HCT116 (cell line): ENCODE measurements at regions not wholly inside any gene's neighbourhood (a gene's known extent, or its start where the extent isn't known, plus 50 kb on each side); places are given as distances from the start of the nearest gene placed in this dataset.

Experiments used
- ATAC-seq: fragments of 200-7000 bp; cut with Tn5 transposase; 2 replicates; pipeline ENCODE4 v1.9.1; 2020; ENCODE audit warnings: mild to moderate bottlenecking, moderate library complexity
- BruUV-seq: library from RNA; stranded (reverse); fragments of 400-500 nt; replicated peaks from 2 replicates; lab custom pipeline; 2021; lab: Mats Ljungman, UMichigan
- CTCF ChIA-PET: fragments of 300-600 bp; sonication (Branson Sonifier 250); formaldehyde crosslinking; loops from one replicate; lab custom pipeline; 2021; ENCODE audit warnings: antibody characterized with exemption; lab: Charles Lee
- POLR2A ChIA-PET: fragments of 300-600, 350-600 bp; sonication (Branson Sonifier 250); formaldehyde crosslinking; loops from one replicate; lab custom pipeline; 2021; ENCODE audit warnings: antibody characterized with exemption; lab: Charles Lee
- RAD21 ChIA-PET, 2 experiments: fragments of 300-600 bp; sonication (Branson Sonifier 250); formaldehyde crosslinking; loops; one replicate each; lab custom pipeline; 2023; ENCODE audit warnings: low total read pairs in 2 of 2; ENCODE audit not compliant: uncharacterized antibody in 2 of 2, unreplicated experiment in 2 of 2, low non-redundant PET in 1 of 2; lab: Charles Lee
- DNase-seq: peaks from one replicate; pipeline ENCODE4 v3.0.0-alpha.2; 2010; ENCODE audit warnings: low read depth, low spot score
- H2AFZ ChIP-seq: fragments of 200-600 bp; shearing (Covaris generic), sonication (generic); 2 replicates; pipeline ENCODE4 v1.6.1; 2017; ENCODE audit warnings: low read depth, mixed run types, mixed read lengths, antibody characterized with exemption, low read length; ENCODE audit not compliant: poor library complexity, severe bottlenecking
- H3K27ac ChIP-seq: 2 replicates; pipeline ENCODE4 v1.5.1; 2012; ENCODE audit warnings: low read depth, low read length
- H3K27me3 ChIP-seq: fragments of 200-600 bp; sonication (generic); 2 replicates; pipeline ENCODE4 v1.6.1; 2016; ENCODE audit warnings: mixed run types, low read length, mixed read lengths; ENCODE audit not compliant: insufficient read depth
- H3K36me3 ChIP-seq, 2 experiments: fragments of 200-500 bp in 1 of 2; fragments of 200-600 bp in 1 of 2; sonication (Bioruptor generic) in 1 of 2; sonication (generic) in 1 of 2; 2 replicates each; pipeline versions ENCODE4 v1.5.1 to v1.6.1; 2014 to 2016; ENCODE audit warnings: low read length in 2 of 2, inconsistent platforms in 1 of 2, mixed read lengths in 1 of 2, mixed run types in 1 of 2; ENCODE audit not compliant: insufficient read depth in 2 of 2, control insufficient read depth in 1 of 2
- H3K4me1 ChIP-seq, 2 experiments: fragments of 200-600 bp in 1 of 2; sonication (generic) in 1 of 2; 2 replicates each; pipeline versions ENCODE4 v1.5.1 to v1.6.1; 2012 to 2017; ENCODE audit warnings: low read length in 2 of 2, inconsistent platforms in 1 of 2, mild to moderate bottlenecking in 1 of 2, mixed read lengths in 1 of 2, mixed run types in 1 of 2, moderate library complexity in 1 of 2; ENCODE audit not compliant: insufficient read depth in 2 of 2, control insufficient read depth in 1 of 2
- H3K4me2 ChIP-seq: fragments of 200-600 bp; sonication (generic); 2 replicates; pipeline ENCODE4 v1.6.1; 2017; ENCODE audit warnings: mixed run types, low read length, mixed read lengths
- H3K4me3 ChIP-seq, 2 experiments: fragments of 200-600 bp in 1 of 2; sonication (generic) in 1 of 2; replicated peaks in 1 of 2; 2 replicates each; pipeline ENCODE4 v1.5.1; 2011 to 2016; ENCODE audit warnings: low read length in 2 of 2, control low read depth in 1 of 2, low read depth in 1 of 2, mild to moderate bottlenecking in 1 of 2, mixed read lengths in 1 of 2, mixed run types in 1 of 2
- H3K79me2 ChIP-seq: fragments of 200-600 bp; sonication (generic); 2 replicates; pipeline ENCODE4 v1.6.1; 2017; ENCODE audit warnings: mild to moderate bottlenecking, mixed run types, low read length, moderate library complexity, mixed read lengths; ENCODE audit not compliant: insufficient read depth
- H3K9ac ChIP-seq: fragments of 200-600 bp; sonication (generic); 2 replicates; pipeline ENCODE4 v1.6.1; 2016; ENCODE audit warnings: low read length, mixed read lengths
- H3K9me2 ChIP-seq: fragments of 200-600 bp; sonication (generic), shearing (Covaris generic); 2 replicates; pipeline ENCODE4 v1.6.1; 2017; ENCODE audit warnings: mixed run types, mild to moderate bottlenecking, moderate library complexity; ENCODE audit not compliant: insufficient read depth
- H3K9me3 ChIP-seq, 2 experiments: fragments of 200-500 bp in 1 of 2; fragments of 200-600 bp in 1 of 2; sonication (Bioruptor generic) in 1 of 2; sonication (generic) in 1 of 2; 2 replicates each; pipeline ENCODE4 v1.6.1; 2014 to 2017; ENCODE audit warnings: low read length in 2 of 2, mixed read lengths in 2 of 2, inconsistent platforms in 1 of 2, low read depth in 1 of 2, mild to moderate bottlenecking in 1 of 2, mixed run types in 1 of 2, moderate library complexity in 1 of 2; ENCODE audit not compliant: control insufficient read depth in 1 of 2, insufficient read depth in 1 of 2
- H4K20me1 ChIP-seq: fragments of 200-600 bp; sonication (generic), shearing (Covaris generic); 2 replicates; pipeline ENCODE4 v1.6.1; 2017; ENCODE audit warnings: mixed run types, mild to moderate bottlenecking, moderate library complexity; ENCODE audit not compliant: insufficient read depth
- CBX3 ChIP-seq: IDR thresholded peaks from 2 replicates; pipeline ENCODE4 v1.6.1; 2012; ENCODE audit warnings: low read depth
- CEBPB ChIP-seq: IDR thresholded peaks from 2 replicates; pipeline ENCODE4 v1.6.1; 2012; ENCODE audit warnings: low read depth
- ELF1 ChIP-seq: IDR thresholded peaks from 2 replicates; pipeline ENCODE4 v1.6.1; 2012; ENCODE audit warnings: low read depth, borderline replicate concordance
- EZH2 ChIP-seq: fragments of 200-600 bp; sonication (generic); IDR thresholded peaks from 2 replicates; pipeline ENCODE4 v1.6.1; 2017; ENCODE audit warnings: antibody characterized with exemption, mixed run types
- EZH2phosphoT487 ChIP-seq: fragments of 200-600 bp; IDR thresholded peaks from 2 replicates; pipeline ENCODE4 v1.6.1; 2018; ENCODE audit warnings: antibody characterized with exemption, borderline replicate concordance
- JUND ChIP-seq: IDR thresholded peaks from 2 replicates; pipeline ENCODE4 v1.6.1; 2012
- POLR2A ChIP-seq: IDR thresholded peaks from 2 replicates; pipeline ENCODE4 v1.7.0; 2011; ENCODE audit warnings: borderline replicate concordance; ENCODE audit not compliant: insufficient read depth, insufficient read length; ENCODE audit errors: extremely low read depth
- RAD21 ChIP-seq: IDR thresholded peaks from 2 replicates; pipeline ENCODE4 v1.6.1; 2012; ENCODE audit warnings: low read depth, mild to moderate bottlenecking
- SIN3A ChIP-seq: IDR thresholded peaks from 2 replicates; pipeline ENCODE4 v1.6.1; 2012; ENCODE audit warnings: low read depth
- SP1 ChIP-seq: IDR thresholded peaks from 2 replicates; pipeline ENCODE4 v1.6.1; 2012; ENCODE audit warnings: low read depth
- SRF ChIP-seq: IDR thresholded peaks from 2 replicates; pipeline ENCODE4 v1.6.1; 2012; ENCODE audit warnings: low read depth
- TCF7L2 ChIP-seq: IDR thresholded peaks from 2 replicates; pipeline ENCODE4 v1.7.0; 2011; ENCODE audit warnings: borderline replicate concordance, inconsistent platforms; ENCODE audit not compliant: insufficient read depth, insufficient read length; ENCODE audit errors: extremely low read depth
- YY1 ChIP-seq: IDR thresholded peaks from 2 replicates; pipeline ENCODE4 v1.6.1; 2011; ENCODE audit warnings: low read length, low read depth, moderate library complexity, mild to moderate bottlenecking; ENCODE audit not compliant: insufficient replicate concordance; ENCODE audit errors: extremely low read depth
- ZFX ChIP-seq: fragments of 450-650 bp; IDR thresholded peaks from 2 replicates; pipeline ENCODE4 v1.6.1; 2017
- intact Hi-C: fragments of 100-400 bp; cut with micrococcal nuclease; formaldehyde crosslinking; loops from 2 replicates; pipeline ENCODE4 v1.10.0; 2022
- TF ChIP-seq, protein P1 (sequence below), 3 experiments: fragments of 200-600 bp in 1 of 3; sonication (generic) in 1 of 3; IDR thresholded peaks in 2 of 3; conservative IDR thresholded peaks in 1 of 3; 2 replicates each; pipeline ENCODE4 v1.5.1; 2012 to 2017; ENCODE audit warnings: low read depth in 2 of 3, low read length in 2 of 3, antibody characterized with exemption in 1 of 3, borderline replicate concordance in 1 of 3, control low read depth in 1 of 3, mild to moderate bottlenecking in 1 of 3, mixed read lengths in 1 of 3, mixed run types in 1 of 3, moderate library complexity in 1 of 3; ENCODE audit not compliant: insufficient read depth in 1 of 3
- TF ChIP-seq, protein P2 (sequence below): IDR thresholded peaks from 2 replicates; pipeline ENCODE4 v1.6.1; 2012
- TF ChIP-seq, protein P3 (sequence below): IDR thresholded peaks from 2 replicates; pipeline ENCODE4 v1.6.1; 2012; ENCODE audit warnings: low read depth

DNA sequence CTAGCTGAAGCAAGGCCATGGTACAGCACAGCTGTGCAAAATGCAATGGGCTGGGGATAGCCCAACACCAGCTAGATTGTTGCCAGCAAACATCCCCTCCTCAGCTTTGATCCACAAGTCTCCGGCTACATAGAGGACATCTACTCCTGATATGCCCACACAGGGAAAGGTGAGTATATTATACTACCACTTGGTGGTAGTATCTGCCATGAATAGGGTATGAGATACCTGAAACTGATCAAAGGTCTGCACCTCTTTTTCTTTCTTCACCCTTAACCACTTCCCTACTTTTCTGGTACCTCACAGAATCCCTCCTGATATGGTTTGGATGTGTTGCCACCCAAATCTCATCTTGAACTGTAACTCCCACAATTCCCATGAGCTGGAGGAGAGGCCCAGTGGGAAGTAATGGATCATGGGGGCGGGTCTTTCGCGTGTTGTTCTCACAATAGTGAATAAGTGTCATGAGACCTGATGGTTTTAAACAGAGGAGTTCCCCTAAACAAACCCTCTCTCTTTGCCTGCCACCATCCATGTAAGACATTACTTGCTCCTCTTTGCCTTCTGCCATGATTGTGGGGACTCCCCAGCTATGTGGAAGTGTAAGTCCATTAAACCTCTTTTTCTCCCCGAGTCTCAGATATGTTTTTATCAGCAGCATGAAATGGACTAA is 279.6 kb downstream of the TXNL1 start:
- peaks cover 0 to 4% of the 10 kb centered on the region in 2 experiments; a peak in 2 of 4 replicates for H3K9me3 ChIP-seq
- H3K36me3 ChIP-seq: no peaks in the 10 kb centered on the region
- ChIA-PET CTCF (no interaction called here), POLR2A (no interaction called here), RAD21 (no interaction called here)
- H3K9me2 ChIP-seq: no peaks in the 10 kb centered on the region
- no peaks in the 10 kb centered on the region for H3K79me2 ChIP-seq
- no peaks in the 10 kb centered on the region for H3K27me3 ChIP-seq
- H3K4me2 ChIP-seq: no peak overlapping the region
- ATAC-seq: no peak
- no peak overlapping the region for H3K9ac ChIP-seq
- H2AFZ ChIP-seq: no peak overlapping the region
- DNase-seq: no peak
- H3K4me1 ChIP-seq: no peaks in the 10 kb centered on the region
- no TSS peak for BruUV-seq
- no peaks in the 10 kb centered on the region; the same call in 1 of the 2 replicates for H4K20me1 ChIP-seq
- H3K4me3 ChIP-seq: no peak overlapping the region
- intact Hi-C loops: no loop called here
- no peak overlapping the region for H3K27ac ChIP-seq
- TF ChIP-seq EZH2 (no peak), JUND (no peak), SP1 (no peak), RAD21 (no peak), YY1 (no peak), CEBPB (no peak), TCF7L2 (no peak), ELF1 (no peak), EZH2phosphoT487 (no peak), POLR2A (no peak), CBX3 (no peak), ZFX (no peak), SRF (no peak), SIN3A (no peak)
- TF ChIP-seq, protein P1, sequence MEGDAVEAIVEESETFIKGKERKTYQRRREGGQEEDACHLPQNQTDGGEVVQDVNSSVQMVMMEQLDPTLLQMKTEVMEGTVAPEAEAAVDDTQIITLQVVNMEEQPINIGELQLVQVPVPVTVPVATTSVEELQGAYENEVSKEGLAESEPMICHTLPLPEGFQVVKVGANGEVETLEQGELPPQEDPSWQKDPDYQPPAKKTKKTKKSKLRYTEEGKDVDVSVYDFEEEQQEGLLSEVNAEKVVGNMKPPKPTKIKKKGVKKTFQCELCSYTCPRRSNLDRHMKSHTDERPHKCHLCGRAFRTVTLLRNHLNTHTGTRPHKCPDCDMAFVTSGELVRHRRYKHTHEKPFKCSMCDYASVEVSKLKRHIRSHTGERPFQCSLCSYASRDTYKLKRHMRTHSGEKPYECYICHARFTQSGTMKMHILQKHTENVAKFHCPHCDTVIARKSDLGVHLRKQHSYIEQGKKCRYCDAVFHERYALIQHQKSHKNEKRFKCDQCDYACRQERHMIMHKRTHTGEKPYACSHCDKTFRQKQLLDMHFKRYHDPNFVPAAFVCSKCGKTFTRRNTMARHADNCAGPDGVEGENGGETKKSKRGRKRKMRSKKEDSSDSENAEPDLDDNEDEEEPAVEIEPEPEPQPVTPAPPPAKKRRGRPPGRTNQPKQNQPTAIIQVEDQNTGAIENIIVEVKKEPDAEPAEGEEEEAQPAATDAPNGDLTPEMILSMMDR (IDR thresholded peaks at IDR 0.05 in 2 of 3, conservative IDR thresholded peaks at IDR 0.05 in 1 of 3; ENCODE audit: borderline replicate concordance in 1 of 3, insufficient read depth in 1 of 3, low read depth in 2 of 3, low read length in 2 of 3): no peak
- TF ChIP-seq, protein P2, sequence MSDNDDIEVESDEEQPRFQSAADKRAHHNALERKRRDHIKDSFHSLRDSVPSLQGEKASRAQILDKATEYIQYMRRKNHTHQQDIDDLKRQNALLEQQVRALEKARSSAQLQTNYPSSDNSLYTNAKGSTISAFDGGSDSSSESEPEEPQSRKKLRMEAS: no peak
- TF ChIP-seq, protein P3, sequence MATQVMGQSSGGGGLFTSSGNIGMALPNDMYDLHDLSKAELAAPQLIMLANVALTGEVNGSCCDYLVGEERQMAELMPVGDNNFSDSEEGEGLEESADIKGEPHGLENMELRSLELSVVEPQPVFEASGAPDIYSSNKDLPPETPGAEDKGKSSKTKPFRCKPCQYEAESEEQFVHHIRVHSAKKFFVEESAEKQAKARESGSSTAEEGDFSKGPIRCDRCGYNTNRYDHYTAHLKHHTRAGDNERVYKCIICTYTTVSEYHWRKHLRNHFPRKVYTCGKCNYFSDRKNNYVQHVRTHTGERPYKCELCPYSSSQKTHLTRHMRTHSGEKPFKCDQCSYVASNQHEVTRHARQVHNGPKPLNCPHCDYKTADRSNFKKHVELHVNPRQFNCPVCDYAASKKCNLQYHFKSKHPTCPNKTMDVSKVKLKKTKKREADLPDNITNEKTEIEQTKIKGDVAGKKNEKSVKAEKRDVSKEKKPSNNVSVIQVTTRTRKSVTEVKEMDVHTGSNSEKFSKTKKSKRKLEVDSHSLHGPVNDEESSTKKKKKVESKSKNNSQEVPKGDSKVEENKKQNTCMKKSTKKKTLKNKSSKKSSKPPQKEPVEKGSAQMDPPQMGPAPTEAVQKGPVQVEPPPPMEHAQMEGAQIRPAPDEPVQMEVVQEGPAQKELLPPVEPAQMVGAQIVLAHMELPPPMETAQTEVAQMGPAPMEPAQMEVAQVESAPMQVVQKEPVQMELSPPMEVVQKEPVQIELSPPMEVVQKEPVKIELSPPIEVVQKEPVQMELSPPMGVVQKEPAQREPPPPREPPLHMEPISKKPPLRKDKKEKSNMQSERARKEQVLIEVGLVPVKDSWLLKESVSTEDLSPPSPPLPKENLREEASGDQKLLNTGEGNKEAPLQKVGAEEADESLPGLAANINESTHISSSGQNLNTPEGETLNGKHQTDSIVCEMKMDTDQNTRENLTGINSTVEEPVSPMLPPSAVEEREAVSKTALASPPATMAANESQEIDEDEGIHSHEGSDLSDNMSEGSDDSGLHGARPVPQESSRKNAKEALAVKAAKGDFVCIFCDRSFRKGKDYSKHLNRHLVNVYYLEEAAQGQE: no peak
- TF ChIP-seq, all 23 proteins: peak for 0
